Mesenchymal stem cell (in vitro differentiated cells and primary cell): ENCODE measurements at regions not wholly inside any gene's neighbourhood (a gene's known extent, or its start where the extent isn't known, plus 50 kb on each side); places are given as distances from the start of the nearest gene placed in this dataset.

Experiments
- DNase-seq: peaks from one replicate; pipeline ENCODE4 v3.0.0-alpha.2; 2013
- H2AFZ ChIP-seq: one replicate; pipeline ENCODE4 v1.6.1; 2013; ENCODE audit warnings: low read depth, mild to moderate bottlenecking, control low read depth, inconsistent platforms, low read length, moderate library complexity
- H2AK5ac ChIP-seq: 2 replicates; pipeline ENCODE4 v1.6.1; 2013; ENCODE audit warnings: low read length, moderate library complexity, mild to moderate bottlenecking, inconsistent platforms; ENCODE audit not compliant: severe bottlenecking
- H2BK120ac ChIP-seq: one replicate; pipeline ENCODE4 v1.6.1; 2013; ENCODE audit warnings: low read depth, mild to moderate bottlenecking, inconsistent platforms, low read length, moderate library complexity
- H2BK12ac ChIP-seq, 2 experiments: one replicate each; pipeline ENCODE4 v1.6.1; 2013; ENCODE audit warnings: inconsistent platforms in 2 of 2, low read length in 2 of 2, mild to moderate bottlenecking in 2 of 2, moderate library complexity in 2 of 2, control low read depth in 1 of 2
- H2BK15ac ChIP-seq: one replicate; pipeline ENCODE4 v1.6.1; 2013; ENCODE audit warnings: mild to moderate bottlenecking, low read depth, inconsistent platforms; ENCODE audit not compliant: poor library complexity, severe bottlenecking
- H2BK5ac ChIP-seq: 2 replicates; pipeline ENCODE4 v1.6.1; 2013; ENCODE audit warnings: low read depth, mild to moderate bottlenecking, low read length, control low read depth, inconsistent platforms; ENCODE audit not compliant: poor library complexity, severe bottlenecking
- H3K14ac ChIP-seq, 2 experiments: one replicate each; pipeline ENCODE4 v1.6.1; 2013; ENCODE audit warnings: inconsistent platforms in 2 of 2, low read length in 2 of 2, control low read depth in 1 of 2, mild to moderate bottlenecking in 1 of 2, moderate library complexity in 1 of 2
- H3K18ac ChIP-seq, 2 experiments: one replicate each; pipeline ENCODE4 v1.6.1; 2013; ENCODE audit warnings: inconsistent platforms in 2 of 2, low read length in 2 of 2, control low read depth in 1 of 2, low read depth in 1 of 2, mild to moderate bottlenecking in 1 of 2
- H3K23ac ChIP-seq, 2 experiments: one replicate each; pipeline ENCODE4 v1.6.1; 2013; ENCODE audit warnings: inconsistent platforms in 2 of 2, low read length in 2 of 2, mild to moderate bottlenecking in 2 of 2, moderate library complexity in 2 of 2, control low read depth in 1 of 2
- H3K27ac ChIP-seq: 2 replicates; pipeline ENCODE4 v1.5.1; 2013; ENCODE audit warnings: mild to moderate bottlenecking, moderate library complexity, low read length, control low read depth, inconsistent platforms; ENCODE audit not compliant: poor library complexity, severe bottlenecking
- H3K27me3 ChIP-seq, 2 experiments: 2 replicates each; pipeline versions ENCODE4 v1.6.1 to v1.7.0; 2013; ENCODE audit warnings: low read length in 2 of 2, mild to moderate bottlenecking in 2 of 2, moderate library complexity in 2 of 2, control low read depth in 1 of 2, inconsistent platforms in 1 of 2; ENCODE audit not compliant: control insufficient read depth in 1 of 2, insufficient read depth in 1 of 2
- H3K36me3 ChIP-seq, 2 experiments: 2 replicates each; pipeline versions ENCODE4 v1.6.1 to v1.7.0; 2013; ENCODE audit warnings: low read length in 2 of 2, control low read depth in 1 of 2, inconsistent platforms in 1 of 2, low read depth in 1 of 2, mild to moderate bottlenecking in 1 of 2; ENCODE audit not compliant: insufficient read depth in 2 of 2, control insufficient read depth in 1 of 2
- H3K4ac ChIP-seq, 2 experiments: one replicate each; pipeline ENCODE4 v1.6.1; 2013; ENCODE audit warnings: inconsistent platforms in 2 of 2, low read length in 2 of 2, mild to moderate bottlenecking in 2 of 2, moderate library complexity in 2 of 2, control low read depth in 1 of 2, low read depth in 1 of 2
- H3K4me1 ChIP-seq: 2 replicates; pipeline ENCODE4 v1.6.1; 2013; ENCODE audit warnings: low read depth, low read length, control low read depth; ENCODE audit not compliant: control insufficient read depth, insufficient read depth
- H3K4me2 ChIP-seq: 2 replicates; pipeline ENCODE4 v1.6.1; 2013; ENCODE audit warnings: low read length, mild to moderate bottlenecking, inconsistent platforms; ENCODE audit not compliant: poor library complexity, severe bottlenecking
- H3K4me3 ChIP-seq, 2 experiments: 2 replicates each; pipeline versions ENCODE4 v1.5.1 to v1.7.0; 2013; ENCODE audit warnings: low read length in 2 of 2, mild to moderate bottlenecking in 2 of 2, control low read depth in 1 of 2, low read depth in 1 of 2; ENCODE audit not compliant: insufficient read depth in 1 of 2
- H3K79me1 ChIP-seq: replicated peaks from 2 replicates; pipeline ENCODE4 v1.6.1; 2013; ENCODE audit warnings: mild to moderate bottlenecking, control low read depth, low read length, inconsistent platforms; ENCODE audit not compliant: poor library complexity, severe bottlenecking
- H3K9ac ChIP-seq: 2 replicates; pipeline ENCODE4 v1.7.0; 2013; ENCODE audit warnings: mild to moderate bottlenecking, low read length, moderate library complexity
- H3K9me3 ChIP-seq: 2 replicates; pipeline ENCODE4 v1.7.0; 2013; ENCODE audit warnings: mild to moderate bottlenecking, low read length; ENCODE audit not compliant: control insufficient read depth
- H4K8ac ChIP-seq: one replicate; pipeline ENCODE4 v1.6.1; 2013; ENCODE audit warnings: inconsistent platforms, mild to moderate bottlenecking, low read length, moderate library complexity
- H4K91ac ChIP-seq: one replicate; pipeline ENCODE4 v1.6.1; 2013; ENCODE audit warnings: mild to moderate bottlenecking, low read length, inconsistent platforms
- WGBS: methylation state at CpG from one replicate; pipeline ENCODE4 v1.1.7; 2013; ENCODE audit warnings: mixed read lengths; 5-methylcytosine and 5-hydroxymethylcytosine counted together

DNA sequence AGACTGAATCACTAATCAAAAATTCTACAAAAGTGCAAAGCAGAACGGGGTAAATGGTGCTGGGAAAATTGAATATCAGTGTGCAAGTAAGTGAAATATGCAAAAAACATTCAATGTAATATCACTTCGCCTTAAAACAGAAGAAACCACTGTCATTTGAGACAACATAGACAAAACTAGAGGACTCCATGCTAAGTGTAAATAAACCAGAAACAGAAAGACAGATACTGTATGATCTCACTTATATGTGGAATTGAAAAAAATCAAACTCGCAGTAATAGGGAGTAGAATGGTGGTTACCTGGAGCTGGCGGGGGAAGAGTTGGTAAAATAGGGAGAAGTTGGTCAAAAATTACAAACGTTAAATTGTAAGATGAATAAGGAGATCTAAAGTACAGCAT lies 1420.0 kb upstream of the CDH2 start:
- Histone ChIP-seq H2BK120ac (no peak overlapping the region), H3K9me3 (peaks cover 1% of the 10 kb centered on the region), H3K4me2 (no peak overlapping the region), H2BK5ac (no peak overlapping the region), H2BK12ac (no peak overlapping the region), H2AK5ac (no peak overlapping the region), H3K4ac (no peak overlapping the region), H2BK15ac (no peak overlapping the region), H3K18ac (no peak overlapping the region), H4K91ac (no peak overlapping the region), H3K4me3 (no peak overlapping the region), H2AFZ (no peak overlapping the region), H3K79me1 (no peaks in the 10 kb centered on the region), H3K36me3 (no peaks in the 10 kb centered on the region), H3K14ac (no peak overlapping the region), H3K23ac (no peak overlapping the region), H3K27me3 (no peaks in the 10 kb centered on the region), H4K8ac (no peak overlapping the region), H3K4me1 (no peaks in the 10 kb centered on the region), H3K27ac (no peak overlapping the region), H3K9ac (no peak overlapping the region)
- WGBS = 97% methylated on average over 3 of the region's 5 CpGs
- DNase-seq = no peak

DNA sequence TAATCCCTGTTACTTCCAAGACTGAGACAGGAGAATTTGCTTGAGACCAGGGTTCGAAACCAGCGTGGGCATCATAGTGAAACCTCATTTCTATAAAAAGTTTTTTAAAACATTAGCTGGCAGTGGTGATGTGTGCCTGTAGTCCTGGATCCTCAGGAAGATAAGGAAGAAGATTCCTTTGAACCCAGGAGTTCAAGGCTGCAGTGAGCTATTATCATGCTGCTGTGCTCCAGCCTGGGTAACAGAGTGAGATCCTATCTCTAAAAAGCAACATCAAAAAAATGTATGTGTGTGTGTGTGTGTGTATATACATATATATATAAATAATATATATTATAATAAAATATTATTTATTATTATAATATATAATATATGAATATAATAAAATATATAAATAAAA lies 1417.6 kb upstream of the CDH2 start:
- H3K4me2 ChIP-seq = no peak overlapping the region
- H3K14ac ChIP-seq = no peak overlapping the region
- WGBS = no CpG with 5 or more reads among the region's 2 CpGs
- H2BK120ac ChIP-seq = no peak overlapping the region
- no peak overlapping the region for H4K8ac ChIP-seq
- no peak overlapping the region for H4K91ac ChIP-seq
- no peak overlapping the region for H2BK15ac ChIP-seq
- H2BK5ac ChIP-seq = no peak overlapping the region
- H3K9ac ChIP-seq = no peak overlapping the region
- H3K18ac ChIP-seq = no peak overlapping the region
- H3K4ac ChIP-seq = no peak overlapping the region
- no peak overlapping the region for H3K23ac ChIP-seq
- H3K4me3 ChIP-seq = no peak overlapping the region
- no peak for DNase-seq
- no peak overlapping the region for H2AFZ ChIP-seq
- H3K27ac ChIP-seq = no peak overlapping the region
- H3K79me1 ChIP-seq = no peaks in the 10 kb centered on the region
- no peaks in the 10 kb centered on the region for H3K27me3 ChIP-seq
- H3K36me3 ChIP-seq = no peaks in the 10 kb centered on the region
- H2BK12ac ChIP-seq = no peak overlapping the region
- no peaks in the 10 kb centered on the region for H3K4me1 ChIP-seq
- H2AK5ac ChIP-seq = no peak overlapping the region
- H3K9me3 ChIP-seq = no peaks in the 10 kb centered on the region

DNA sequence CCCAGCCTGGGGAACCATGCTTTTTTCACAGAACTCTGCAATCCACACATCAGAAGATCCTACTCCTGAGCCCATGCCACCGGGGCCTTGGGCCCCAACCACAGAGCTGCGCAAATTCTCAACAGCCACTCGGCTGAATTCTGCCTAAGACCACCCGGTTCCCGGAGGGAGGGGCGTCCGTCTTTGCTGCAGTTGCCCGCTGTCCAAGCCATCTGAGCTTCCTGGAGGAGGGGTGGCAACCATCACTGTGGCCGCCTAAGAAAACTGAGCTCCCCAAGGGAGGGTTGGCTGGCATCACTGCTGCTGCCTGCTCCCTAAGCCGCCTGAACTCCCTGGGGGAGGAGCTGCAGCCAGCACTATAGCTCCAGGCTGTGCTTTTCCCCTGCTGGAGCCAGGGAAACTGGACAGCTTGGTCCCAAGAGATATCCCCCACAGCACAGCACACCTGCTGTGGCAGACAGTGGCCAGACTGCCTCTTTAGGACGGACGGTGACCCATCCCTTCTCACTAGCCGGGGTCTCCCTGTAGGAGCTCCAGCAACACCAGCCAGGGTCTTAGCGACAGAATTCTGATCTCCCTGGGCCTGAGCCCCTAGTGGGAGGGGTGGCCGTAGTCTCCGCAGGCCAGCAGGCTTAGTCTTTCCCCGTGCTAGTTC lies 1411.6 kb upstream of the CDH2 start:
- no peaks in the 10 kb centered on the region for H3K36me3 ChIP-seq
- H2BK15ac ChIP-seq = no peak overlapping the region
- no peak overlapping the region for H3K27ac ChIP-seq
- H3K79me1 ChIP-seq = no peaks in the 10 kb centered on the region
- no peak overlapping the region for H3K4me3 ChIP-seq
- H2BK120ac ChIP-seq = no peak overlapping the region
- no peak overlapping the region for H3K9ac ChIP-seq
- H2AFZ ChIP-seq = no peak overlapping the region
- no peak for DNase-seq
- no peak overlapping the region for H3K4ac ChIP-seq
- no peak overlapping the region for H3K14ac ChIP-seq
- no peak overlapping the region for H4K8ac ChIP-seq
- H3K27me3 ChIP-seq = no peaks in the 10 kb centered on the region
- H3K18ac ChIP-seq = no peak overlapping the region
- no peak overlapping the region for H2AK5ac ChIP-seq
- no peak overlapping the region for H2BK12ac ChIP-seq
- H3K9me3 ChIP-seq = no peaks in the 10 kb centered on the region
- peak overlapping the region in 1 of 2 experiments; percentile 34 for H3K23ac ChIP-seq
- H3K4me2 ChIP-seq = no peak overlapping the region
- 90% methylated on average over 17 of the region's 17 CpGs for WGBS
- H3K4me1 ChIP-seq = no peaks in the 10 kb centered on the region
- no peak overlapping the region for H4K91ac ChIP-seq
- peak overlapping the region; percentile 31 for H2BK5ac ChIP-seq

DNA sequence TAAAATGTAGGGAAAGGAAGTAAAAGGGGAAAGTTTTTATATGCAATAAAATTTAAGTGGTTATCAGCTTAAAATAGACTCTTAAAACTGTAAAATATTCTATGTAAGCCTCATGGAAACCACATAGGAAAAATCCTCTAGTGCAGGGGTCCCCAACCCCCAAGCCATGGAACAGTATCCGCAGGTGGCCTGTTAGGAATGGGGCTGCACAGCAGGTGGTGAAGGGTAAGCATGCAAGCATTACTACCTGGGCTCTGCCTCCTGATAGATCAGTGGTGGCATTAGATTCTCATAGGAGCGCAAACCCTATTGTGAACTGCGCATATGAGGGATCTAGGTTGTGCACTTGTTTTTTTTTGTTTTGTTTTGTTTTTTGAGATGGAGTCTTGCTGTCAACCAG lies 1409.3 kb upstream of the CDH2 start:
- Histone ChIP-seq H3K14ac (no peak overlapping the region), H2BK120ac (no peak overlapping the region), H3K9me3 (no peaks in the 10 kb centered on the region), H3K4me1 (no peaks in the 10 kb centered on the region), H4K8ac (no peak overlapping the region), H3K79me1 (no peaks in the 10 kb centered on the region), H2BK5ac (no peak overlapping the region), H3K36me3 (no peaks in the 10 kb centered on the region), H3K18ac (no peak overlapping the region), H2AFZ (no peak overlapping the region), H3K9ac (no peak overlapping the region), H2BK12ac (no peak overlapping the region), H2BK15ac (no peak overlapping the region), H3K4me3 (no peak overlapping the region), H3K27me3 (no peaks in the 10 kb centered on the region), H3K4me2 (no peak overlapping the region), H3K27ac (no peak overlapping the region), H3K23ac (no peak overlapping the region), H2AK5ac (no peak overlapping the region), H3K4ac (no peak overlapping the region), H4K91ac (no peak overlapping the region)
- DNase-seq = no peak
- WGBS = 87% methylated on average over 3 of the region's 3 CpGs
